MM.1S (cell line): ENCODE measurements at regions not wholly inside any gene's neighbourhood (a gene's known extent, or its start where the extent isn't known, plus 50 kb on each side); places are given as distances from the start of the nearest gene placed in this dataset.

ENCODE experiments used
- DNase-seq: peaks from one replicate; pipeline ENCODE4 v3.0.0-alpha.2; 2015
- H2AFZ ChIP-seq: fragments of 300-600 bp; sonication (generic); 2 replicates; pipeline ENCODE4 v1.6.0; 2016; ENCODE audit warnings: antibody characterized with exemption, low read length
- H3F3A ChIP-seq: fragments of 300-600 bp; sonication (generic); 2 replicates; pipeline ENCODE4 v1.6.1; 2016; ENCODE audit warnings: mild to moderate bottlenecking, antibody characterized with exemption, low read length, moderate library complexity, mixed read lengths; ENCODE audit not compliant: insufficient read depth
- H3K27ac ChIP-seq: fragments of 300-600 bp; sonication (generic); 2 replicates; pipeline ENCODE4 v1.5.1; 2016; ENCODE audit warnings: mild to moderate bottlenecking, low read length
- H3K27me3 ChIP-seq: fragments of 300-600 bp; sonication (generic); replicated peaks from 2 replicates; pipeline ENCODE4 v1.6.0; 2016; ENCODE audit warnings: low read length; ENCODE audit not compliant: insufficient read depth
- H3K36me3 ChIP-seq: fragments of 300-600 bp; sonication (generic); replicated peaks from 2 replicates; pipeline ENCODE4 v1.6.1; 2016; ENCODE audit warnings: mild to moderate bottlenecking, low read length, mixed read lengths; ENCODE audit not compliant: insufficient read depth
- H3K4me1 ChIP-seq: fragments of 300-600 bp; sonication (generic); 2 replicates; pipeline ENCODE4 v1.6.1; 2016; ENCODE audit warnings: low read length, mixed read lengths
- H3K4me2 ChIP-seq: fragments of 300-600 bp; sonication (generic); 2 replicates; pipeline ENCODE4 v1.6.0; 2016; ENCODE audit warnings: low read depth, low read length
- H3K4me3 ChIP-seq: fragments of 300-600 bp; sonication (generic); 2 replicates; pipeline ENCODE4 v1.5.1; 2016; ENCODE audit warnings: low read length, mixed read lengths
- H3K79me2 ChIP-seq: fragments of 300-600 bp; sonication (generic); 2 replicates; pipeline ENCODE4 v1.6.1; 2016; ENCODE audit warnings: mixed run types, low read length, mixed read lengths
- H3K9ac ChIP-seq: fragments of 300-600 bp; sonication (generic); 2 replicates; pipeline ENCODE4 v1.6.1; 2016; ENCODE audit warnings: low read length, mixed read lengths
- H3K9me2 ChIP-seq: fragments of 300-600 bp; sonication (generic); replicated peaks from 2 replicates; pipeline ENCODE4 v1.6.1; 2016; ENCODE audit warnings: mild to moderate bottlenecking, low read length, mixed read lengths; ENCODE audit not compliant: insufficient read depth
- H3K9me3 ChIP-seq: fragments of 300-600 bp; sonication (generic); replicated peaks from 2 replicates; pipeline ENCODE4 v1.6.1; 2016; ENCODE audit warnings: mild to moderate bottlenecking, low read length, mixed read lengths; ENCODE audit not compliant: insufficient read depth
- H4K20me1 ChIP-seq: fragments of 300-600 bp; sonication (generic); 2 replicates; pipeline ENCODE4 v1.6.1; 2016; ENCODE audit warnings: mild to moderate bottlenecking, low read length, moderate library complexity, mixed read lengths; ENCODE audit not compliant: insufficient read depth
- EZH2 ChIP-seq: fragments of 300-600 bp; sonication (generic); optimal IDR thresholded peaks from 2 replicates; pipeline ENCODE3; 2017; ENCODE audit warnings: low read depth, mild to moderate bottlenecking, antibody characterized with exemption, low read length, mixed read lengths
- EZH2phosphoT487 ChIP-seq: fragments of 300-600 bp; sonication (generic); IDR thresholded peaks from 2 replicates; pipeline ENCODE4 v1.6.1; 2018; ENCODE audit warnings: antibody characterized with exemption, low read length
- TF ChIP-seq, protein P1 (sequence below): fragments of 300-600 bp; sonication (generic); IDR thresholded peaks from 2 replicates; pipeline ENCODE4 v1.5.1; 2016; ENCODE audit warnings: antibody characterized with exemption, low read length, mixed read lengths

DNA sequence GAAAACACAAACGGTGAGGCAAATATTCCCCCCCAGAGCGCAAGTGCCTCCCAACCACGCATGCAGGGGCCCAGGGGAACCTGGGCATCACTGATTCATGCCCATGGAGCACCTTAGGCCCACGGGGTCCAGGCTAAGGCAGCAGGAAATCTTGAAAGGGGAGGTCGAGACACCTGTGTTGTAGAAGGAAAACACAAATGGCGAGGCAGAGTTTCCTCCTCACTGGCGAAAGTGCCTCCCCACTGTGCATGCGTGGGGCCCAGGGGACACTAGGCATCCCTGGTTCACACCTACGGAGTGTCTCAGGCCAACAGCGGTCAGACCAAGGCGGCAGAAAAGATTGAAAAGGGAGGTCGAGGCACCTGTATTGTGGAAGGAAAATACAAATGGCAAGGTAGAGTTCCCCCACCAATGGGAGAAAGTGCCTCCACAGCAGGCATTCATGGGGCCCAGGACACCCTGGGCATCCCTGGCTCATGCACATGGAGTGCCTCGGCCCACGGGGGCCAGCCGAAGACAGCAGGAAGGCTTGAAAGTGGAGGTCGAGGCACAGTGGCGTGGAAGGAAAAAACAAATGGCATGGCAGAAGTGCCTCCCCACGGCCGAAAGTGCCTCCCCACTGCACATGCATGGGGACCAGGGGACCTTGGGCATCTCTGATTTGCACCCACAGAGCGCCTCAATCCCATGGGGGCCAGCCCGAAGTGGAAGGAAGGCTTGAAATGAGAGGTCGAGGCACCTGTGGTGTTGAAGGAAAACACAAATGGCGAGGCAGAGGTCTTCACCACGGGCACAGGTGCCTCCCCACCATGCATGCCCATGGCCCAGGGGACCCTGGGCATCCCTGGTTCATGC, 368.8 kb downstream of the ALG10 start:
- H3K27me3 ChIP-seq, result no peaks in the 10 kb centered on the region
- no peak overlapping the region for H3K4me2 ChIP-seq

DNA sequence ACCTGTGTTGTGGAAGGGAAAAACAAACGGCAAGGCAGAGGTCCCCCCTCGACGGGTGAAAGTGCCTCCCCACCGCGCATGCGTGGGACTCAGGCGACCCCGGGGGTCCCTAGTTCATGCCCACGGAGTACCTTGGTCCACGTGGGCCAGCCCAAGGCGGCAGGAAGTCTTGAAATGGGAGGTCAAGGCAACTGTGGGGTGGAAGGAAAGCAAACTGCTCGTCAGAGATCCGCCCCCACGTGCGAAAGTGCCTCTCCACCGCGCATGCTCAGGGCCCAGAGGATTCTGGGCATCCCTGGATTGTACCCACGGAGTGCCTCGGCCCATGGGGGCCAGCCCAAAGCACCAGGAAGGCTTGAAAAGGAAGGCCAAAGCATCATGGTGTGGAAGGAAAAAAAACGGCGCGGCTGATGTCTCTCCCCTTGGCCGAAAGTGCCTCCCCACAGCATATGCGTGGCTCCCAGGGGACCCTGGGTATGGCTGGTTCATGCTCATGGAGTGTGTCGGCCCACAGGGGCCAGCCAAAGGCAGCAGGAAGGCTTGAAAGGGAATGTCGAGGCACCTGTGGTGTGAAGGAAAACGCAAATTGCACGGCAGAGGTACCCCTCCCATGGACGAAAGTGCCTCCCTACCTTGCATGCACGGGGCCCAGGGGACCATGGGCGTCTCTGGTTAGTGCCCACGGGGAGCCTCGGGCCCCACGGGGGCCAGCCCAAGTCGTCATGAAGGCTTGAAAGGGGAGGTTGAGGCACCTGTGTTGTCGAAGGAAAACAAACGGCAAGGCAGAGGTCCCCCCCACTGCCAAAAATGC, 369.7 kb downstream of the ALG10 start:
- no peaks in the 10 kb centered on the region for H3K4me1 ChIP-seq
- no peaks in the 10 kb centered on the region for H3F3A ChIP-seq
- no peak overlapping the region for H3K4me2 ChIP-seq
- H3K27me3 ChIP-seq, result no peaks in the 10 kb centered on the region
- H3K36me3 ChIP-seq, result no peaks in the 10 kb centered on the region
- no peaks in the 10 kb centered on the region for H3K79me2 ChIP-seq
- H4K20me1 ChIP-seq, result no peaks in the 10 kb centered on the region
- no peaks in the 10 kb centered on the region for H3K9me2 ChIP-seq
- no peak overlapping the region for H2AFZ ChIP-seq
- no peak overlapping the region for H3K4me3 ChIP-seq
- no peak for DNase-seq
- TF ChIP-seq EZH2 (no peak), EZH2phosphoT487 (no peak)
- TF ChIP-seq, protein P1, sequence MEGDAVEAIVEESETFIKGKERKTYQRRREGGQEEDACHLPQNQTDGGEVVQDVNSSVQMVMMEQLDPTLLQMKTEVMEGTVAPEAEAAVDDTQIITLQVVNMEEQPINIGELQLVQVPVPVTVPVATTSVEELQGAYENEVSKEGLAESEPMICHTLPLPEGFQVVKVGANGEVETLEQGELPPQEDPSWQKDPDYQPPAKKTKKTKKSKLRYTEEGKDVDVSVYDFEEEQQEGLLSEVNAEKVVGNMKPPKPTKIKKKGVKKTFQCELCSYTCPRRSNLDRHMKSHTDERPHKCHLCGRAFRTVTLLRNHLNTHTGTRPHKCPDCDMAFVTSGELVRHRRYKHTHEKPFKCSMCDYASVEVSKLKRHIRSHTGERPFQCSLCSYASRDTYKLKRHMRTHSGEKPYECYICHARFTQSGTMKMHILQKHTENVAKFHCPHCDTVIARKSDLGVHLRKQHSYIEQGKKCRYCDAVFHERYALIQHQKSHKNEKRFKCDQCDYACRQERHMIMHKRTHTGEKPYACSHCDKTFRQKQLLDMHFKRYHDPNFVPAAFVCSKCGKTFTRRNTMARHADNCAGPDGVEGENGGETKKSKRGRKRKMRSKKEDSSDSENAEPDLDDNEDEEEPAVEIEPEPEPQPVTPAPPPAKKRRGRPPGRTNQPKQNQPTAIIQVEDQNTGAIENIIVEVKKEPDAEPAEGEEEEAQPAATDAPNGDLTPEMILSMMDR, result no peak
- no peak overlapping the region for H3K9ac ChIP-seq
- no peaks in the 10 kb centered on the region for H3K9me3 ChIP-seq
- no peak overlapping the region for H3K27ac ChIP-seq

More for the DNA sequence above, 368.8 kb downstream of the ALG10 start:
- Histone ChIP-seq H4K20me1 (no peaks in the 10 kb centered on the region), H3K4me3 (no peak overlapping the region), H3K9ac (no peak overlapping the region), H3K36me3 (no peaks in the 10 kb centered on the region), H2AFZ (no peak overlapping the region), H3K4me1 (no peaks in the 10 kb centered on the region), H3K9me3 (no peaks in the 10 kb centered on the region), H3F3A (no peaks in the 10 kb centered on the region), H3K9me2 (no peaks in the 10 kb centered on the region), H3K79me2 (no peaks in the 10 kb centered on the region), H3K27ac (no peak overlapping the region)
- TF ChIP-seq, protein P1, result no peak
- TF ChIP-seq EZH2phosphoT487 (no peak), EZH2 (no peak)
- no peak for DNase-seq

DNA sequence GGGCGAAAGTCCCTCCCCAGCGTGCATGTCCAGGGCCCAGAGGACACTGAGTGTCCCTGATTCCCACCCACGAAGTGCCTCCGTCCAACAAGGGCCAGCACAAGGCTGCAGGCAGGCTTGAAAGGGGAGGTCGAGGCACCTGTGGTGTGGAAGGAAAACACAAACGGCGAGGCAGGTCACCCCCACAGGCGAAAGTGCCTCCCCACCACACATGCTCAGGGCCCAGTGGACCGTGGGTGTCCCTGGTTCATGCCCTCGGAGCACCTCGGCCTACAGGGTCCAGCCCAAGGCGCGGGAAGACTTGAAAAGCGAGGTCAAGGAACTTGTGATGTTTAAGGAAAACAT, 370.4 kb downstream of the ALG10 start:
- TF ChIP-seq, protein P1, result no peak
- TF ChIP-seq EZH2phosphoT487, result no peak

More for the DNA sequence above, 370.4 kb downstream of the ALG10 start:
- no peaks in the 10 kb centered on the region for H4K20me1 ChIP-seq
- no peaks in the 10 kb centered on the region for H3K9me2 ChIP-seq
- H3K4me2 ChIP-seq, result no peak overlapping the region
- no peak overlapping the region for H2AFZ ChIP-seq
- DNase-seq, result no peak
- H3K4me1 ChIP-seq, result no peaks in the 10 kb centered on the region
- H3K27ac ChIP-seq, result no peak overlapping the region
- H3K27me3 ChIP-seq, result no peaks in the 10 kb centered on the region
- no peaks in the 10 kb centered on the region for H3K79me2 ChIP-seq
- no peaks in the 10 kb centered on the region for H3K9me3 ChIP-seq
- H3K36me3 ChIP-seq, result no peaks in the 10 kb centered on the region
- no peak overlapping the region for H3K9ac ChIP-seq
- H3F3A ChIP-seq, result no peaks in the 10 kb centered on the region
- H3K4me3 ChIP-seq, result no peak overlapping the region
